ENCODE measurements at regions not wholly inside any gene's neighbourhood (a gene's known extent, or its start where the extent isn't known, plus 50 kb on each side); places are given as distances from the start of the nearest gene placed in this dataset.

DNA sequence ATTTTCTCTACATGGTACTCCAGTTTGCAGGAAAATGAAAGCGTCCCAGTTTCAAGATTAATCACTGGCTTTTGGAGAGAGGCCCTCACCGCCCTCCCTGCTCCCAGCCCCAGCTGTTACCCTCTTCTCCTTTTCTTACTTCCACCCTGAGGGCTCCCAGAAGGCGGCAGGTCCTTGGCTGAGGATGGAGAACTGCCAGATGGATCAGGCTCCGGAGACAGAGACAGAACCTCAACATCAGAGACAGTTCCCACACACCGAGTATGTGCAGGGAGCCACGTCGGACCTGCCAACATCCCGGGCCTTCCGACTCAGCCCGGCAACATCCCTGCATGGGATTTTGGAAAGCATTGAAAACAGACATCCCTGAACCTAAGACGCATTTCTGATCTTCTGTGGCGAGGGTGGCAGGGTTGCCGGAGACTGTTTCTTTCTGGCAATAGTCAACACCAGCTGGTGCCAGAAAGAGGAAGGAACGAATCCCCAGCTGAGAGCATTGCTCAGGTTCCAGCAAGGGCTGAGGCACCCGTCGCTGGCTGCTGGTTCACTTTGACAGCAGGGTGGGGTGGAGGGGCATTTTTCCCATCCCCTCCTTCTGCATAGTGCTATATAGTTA lies 467.1 kb downstream of the MIAT start:
- no peak for DNase-seq (ENCODE audit: low read depth)
- TF ChIP-seq, protein P1, sequence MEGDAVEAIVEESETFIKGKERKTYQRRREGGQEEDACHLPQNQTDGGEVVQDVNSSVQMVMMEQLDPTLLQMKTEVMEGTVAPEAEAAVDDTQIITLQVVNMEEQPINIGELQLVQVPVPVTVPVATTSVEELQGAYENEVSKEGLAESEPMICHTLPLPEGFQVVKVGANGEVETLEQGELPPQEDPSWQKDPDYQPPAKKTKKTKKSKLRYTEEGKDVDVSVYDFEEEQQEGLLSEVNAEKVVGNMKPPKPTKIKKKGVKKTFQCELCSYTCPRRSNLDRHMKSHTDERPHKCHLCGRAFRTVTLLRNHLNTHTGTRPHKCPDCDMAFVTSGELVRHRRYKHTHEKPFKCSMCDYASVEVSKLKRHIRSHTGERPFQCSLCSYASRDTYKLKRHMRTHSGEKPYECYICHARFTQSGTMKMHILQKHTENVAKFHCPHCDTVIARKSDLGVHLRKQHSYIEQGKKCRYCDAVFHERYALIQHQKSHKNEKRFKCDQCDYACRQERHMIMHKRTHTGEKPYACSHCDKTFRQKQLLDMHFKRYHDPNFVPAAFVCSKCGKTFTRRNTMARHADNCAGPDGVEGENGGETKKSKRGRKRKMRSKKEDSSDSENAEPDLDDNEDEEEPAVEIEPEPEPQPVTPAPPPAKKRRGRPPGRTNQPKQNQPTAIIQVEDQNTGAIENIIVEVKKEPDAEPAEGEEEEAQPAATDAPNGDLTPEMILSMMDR (IDR thresholded peaks at IDR 0.05; ENCODE audit: low read depth, low read length, missing control alignments), result no peak
- no peak overlapping the region for H3K4me3 ChIP-seq (ENCODE audit: low read depth, low read length)

DNA sequence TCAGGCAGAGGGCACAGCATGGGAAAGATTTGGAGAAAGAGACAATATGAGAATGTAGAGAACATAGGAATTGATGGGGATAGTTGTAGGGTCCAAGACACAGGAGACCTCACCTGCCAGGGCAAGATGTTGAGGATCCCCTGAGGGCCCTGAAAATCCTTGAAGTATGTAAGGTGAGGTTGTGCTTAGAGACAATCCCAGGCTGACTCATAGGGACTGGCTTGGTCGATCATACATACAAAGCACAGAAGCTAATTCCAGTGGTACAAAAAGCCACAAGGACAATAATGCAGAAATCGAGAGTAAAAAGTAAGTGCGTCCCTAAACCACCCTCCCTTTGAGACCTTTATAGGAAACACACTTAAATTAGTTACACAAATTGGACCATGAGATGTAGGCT lies 468.2 kb downstream of the MIAT start:
- H3K4me3 ChIP-seq (ENCODE audit: low read depth, low read length), result no peak overlapping the region
- TF ChIP-seq, protein P1 (IDR thresholded peaks at IDR 0.05; ENCODE audit: low read depth, low read length, missing control alignments), result no peak
- DNase-seq (ENCODE audit: low read depth), result no peak

DNA sequence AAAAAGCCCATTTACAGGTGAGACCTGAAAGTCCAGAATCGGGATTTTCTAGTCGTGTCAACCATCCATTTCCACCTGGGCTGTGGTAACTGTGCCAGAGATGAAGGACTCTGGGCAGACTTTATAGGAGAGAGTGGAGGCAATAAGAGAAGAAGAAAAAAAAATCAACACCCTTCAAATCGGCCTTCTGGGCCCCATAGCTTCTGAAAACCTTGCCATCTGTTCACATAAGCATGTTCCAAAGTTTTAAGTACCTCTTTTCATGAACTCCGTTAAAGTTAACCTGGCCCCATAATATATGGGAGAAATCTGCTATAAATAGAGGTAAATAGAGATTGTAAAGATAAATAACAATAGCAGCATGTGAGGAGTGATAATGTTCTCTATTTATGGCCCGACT lies 470.5 kb downstream of the MIAT start:
- no peak overlapping the region for H3K4me3 ChIP-seq (ENCODE audit: low read depth, low read length)
- TF ChIP-seq, protein P1 (IDR thresholded peaks at IDR 0.05; ENCODE audit: low read depth, low read length, missing control alignments), result no peak
- DNase-seq (ENCODE audit: low read depth), result no peak

DNA sequence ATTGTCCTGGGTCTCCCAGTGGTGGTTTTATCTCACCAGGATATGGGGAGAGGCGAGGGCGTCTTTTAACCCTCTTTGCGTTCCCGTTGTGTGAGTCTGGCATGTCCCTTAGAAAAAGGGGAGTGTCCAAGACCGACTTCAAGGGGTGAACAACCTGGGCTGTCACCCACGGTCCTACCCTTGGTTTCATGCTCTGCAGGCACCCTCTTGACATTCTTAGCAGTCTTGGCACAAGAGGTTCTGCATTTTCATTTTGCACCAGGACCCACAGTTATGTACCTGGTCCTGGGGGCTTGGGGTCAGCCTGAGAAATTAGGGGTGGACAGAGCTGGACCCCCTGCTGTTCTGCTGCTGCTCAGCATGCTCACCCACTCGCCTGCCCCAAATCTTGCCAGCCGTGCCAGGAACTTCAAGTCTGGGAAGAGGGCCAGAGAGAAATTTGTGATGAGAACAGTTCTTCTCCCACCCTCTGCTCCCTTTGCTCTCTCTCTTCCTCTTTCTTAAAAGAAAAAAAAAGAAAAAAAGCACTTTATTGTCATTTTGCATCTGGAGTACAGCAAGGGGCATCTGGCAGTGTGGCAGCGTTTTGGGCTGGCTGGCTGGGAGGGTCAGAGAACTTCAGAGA lies 471.2 kb downstream of the MIAT start:
- no peak overlapping the region for H3K4me3 ChIP-seq (ENCODE audit: low read depth, low read length)
- TF ChIP-seq, protein P1 (IDR thresholded peaks at IDR 0.05; ENCODE audit: low read depth, low read length, missing control alignments), result no peak
- no peak for DNase-seq (ENCODE audit: low read depth)

DNA sequence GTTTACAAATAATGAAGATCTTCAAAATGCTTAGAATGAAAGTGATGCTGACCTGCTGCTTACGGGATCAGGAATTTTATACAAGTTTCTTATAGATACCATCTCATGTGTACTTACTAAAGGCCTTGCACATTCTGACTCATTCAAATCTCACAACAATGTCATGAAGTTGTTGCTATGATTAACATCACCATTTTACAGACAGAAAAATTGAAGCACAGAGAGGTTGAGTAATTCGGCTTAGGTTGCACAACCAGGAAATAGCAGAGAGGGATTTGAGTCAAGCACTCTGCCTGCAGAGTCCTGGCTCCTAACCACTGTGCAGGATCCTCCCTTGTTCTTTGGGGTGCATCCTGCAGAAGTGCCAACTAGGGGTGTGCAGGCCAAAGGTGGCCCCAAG lies 471.9 kb downstream of the MIAT start:
- TF ChIP-seq, protein P1 (IDR thresholded peaks at IDR 0.05; ENCODE audit: low read depth, low read length, missing control alignments), result no peak
- DNase-seq (ENCODE audit: low read depth), result no peak
- no peak overlapping the region for H3K4me3 ChIP-seq (ENCODE audit: low read depth, low read length)

DNA sequence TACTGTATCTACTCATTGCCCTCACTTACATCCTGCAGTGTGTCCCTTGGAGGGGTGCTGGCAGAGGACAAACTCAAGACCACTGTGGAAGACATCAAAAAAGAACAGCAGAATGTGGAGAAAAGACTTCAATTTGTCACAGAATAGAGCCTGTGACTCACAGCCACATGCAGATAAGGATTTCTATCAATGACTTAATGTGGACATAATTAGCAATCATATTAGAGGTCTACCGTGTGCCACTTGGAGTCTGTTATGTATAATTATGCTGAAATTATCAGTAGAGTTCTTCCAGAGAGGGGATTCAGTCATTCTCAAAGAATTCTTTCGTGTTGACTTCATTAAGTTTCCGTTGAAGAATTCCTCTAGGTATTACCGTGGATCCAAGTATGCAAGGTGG lies 473.5 kb downstream of the MIAT start:
- TF ChIP-seq, protein P1 (IDR thresholded peaks at IDR 0.05; ENCODE audit: low read depth, low read length, missing control alignments), result no peak
- no peak for DNase-seq (ENCODE audit: low read depth)
- no peak overlapping the region for H3K4me3 ChIP-seq (ENCODE audit: low read depth, low read length)

DNA sequence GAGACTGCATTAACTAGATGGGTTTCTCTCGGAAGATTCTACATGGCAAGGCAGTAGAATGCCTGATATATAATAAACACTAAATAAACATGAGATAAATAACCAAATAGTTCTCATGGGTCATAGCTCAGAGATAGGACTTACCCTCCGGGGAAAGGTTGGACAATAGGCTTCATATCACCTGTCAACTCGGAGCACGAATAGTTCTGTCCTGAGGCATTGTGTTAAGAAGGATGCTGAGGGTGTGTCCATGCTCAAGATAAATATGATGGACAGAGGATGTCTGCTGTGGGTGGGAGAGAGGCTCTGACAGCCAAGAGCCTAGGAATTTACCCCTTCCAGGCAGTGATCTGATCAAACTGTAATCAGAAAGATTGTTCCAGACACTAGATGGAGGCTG lies 474.0 kb downstream of the MIAT start:
- TF ChIP-seq, protein P1 (IDR thresholded peaks at IDR 0.05; ENCODE audit: low read depth, low read length, missing control alignments), result no peak
- no peak overlapping the region for H3K4me3 ChIP-seq (ENCODE audit: low read depth, low read length)
- DNase-seq (ENCODE audit: low read depth), result no peak
